ENCODE measurements at regions not wholly inside any gene's neighbourhood (a gene's known extent, or its start where the extent isn't known, plus 50 kb on each side); places are given as distances from the start of the nearest gene placed in this dataset.

GRCh38 chr2:104163611-104164130 is 690.2 kb upstream of the POU3F3 start:
- no peaks in the 10 kb centered on the region for H3K4me1 ChIP-seq (ENCODE audit: insufficient read depth, low read length)
- no peaks in the 10 kb centered on the region for H3K27me3 ChIP-seq (ENCODE audit: insufficient read depth, low read length)
- no peaks in the 10 kb centered on the region for H3K9me3 ChIP-seq (ENCODE audit: low read length)
- no peak overlapping the region for H2AFZ ChIP-seq (ENCODE audit: low read depth, low read length)
- H3K4me3 ChIP-seq (ENCODE audit: low read length), result no peak overlapping the region
- no peaks in the 10 kb centered on the region for H3K36me3 ChIP-seq (ENCODE audit: insufficient read depth, low read length)

DNA sequence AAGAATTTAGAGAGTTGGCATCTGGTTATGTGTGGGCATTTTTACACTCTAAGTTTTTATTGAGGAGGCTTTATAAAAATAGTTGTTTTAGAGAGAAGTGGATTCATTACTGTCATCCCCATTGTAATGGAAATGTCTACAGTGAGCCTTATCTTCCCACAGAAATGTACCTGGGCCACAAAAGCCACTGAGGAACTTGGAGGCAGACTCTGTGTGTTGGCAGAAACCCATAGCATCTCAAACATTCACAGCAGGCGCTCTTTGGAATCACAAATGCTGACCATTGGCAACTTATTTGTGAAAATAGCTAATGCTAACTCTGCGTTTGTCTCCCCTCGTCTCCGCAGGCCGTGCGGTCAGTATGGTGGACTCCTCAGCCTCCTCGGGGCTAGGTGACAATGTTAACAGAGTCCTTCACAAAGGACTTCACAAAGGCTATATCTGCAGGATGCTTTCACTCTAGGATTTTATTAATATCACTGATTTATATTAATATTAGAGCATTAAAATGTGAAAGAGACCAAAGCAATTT is 689.1 kb upstream of the POU3F3 start:
- Histone ChIP-seq H3K27me3 (ENCODE audit: insufficient read depth, low read length) (no peaks in the 10 kb centered on the region), H3K36me3 (ENCODE audit: insufficient read depth, low read length) (no peaks in the 10 kb centered on the region), H3K4me1 (ENCODE audit: insufficient read depth, low read length) (no peaks in the 10 kb centered on the region), H2AFZ (ENCODE audit: low read depth, low read length) (no peak overlapping the region), H3K4me3 (ENCODE audit: low read length) (no peak overlapping the region), H3K9me3 (ENCODE audit: low read length) (no peaks in the 10 kb centered on the region)

DNA sequence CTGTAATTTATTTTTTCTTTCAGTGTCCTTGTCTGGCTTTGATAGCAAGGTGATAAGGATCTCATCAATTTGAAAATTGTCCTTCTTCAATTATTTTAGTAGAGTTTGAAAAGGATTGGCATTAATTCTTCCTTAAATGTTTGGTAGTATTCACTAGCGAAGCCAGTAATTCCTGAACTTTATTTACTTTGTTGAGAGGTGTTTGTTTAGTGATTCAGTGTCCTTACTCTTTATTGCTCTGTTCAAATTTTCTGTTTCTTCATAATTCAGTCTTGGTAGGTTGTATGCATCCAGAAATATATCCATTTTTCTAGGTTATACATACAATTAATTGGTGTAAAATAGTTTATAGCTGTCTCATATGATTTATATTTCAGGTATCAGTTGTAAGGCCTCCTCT is 676.7 kb upstream of the POU3F3 start:
- peaks cover 7% of the 10 kb centered on the region for H3K9me3 ChIP-seq (ENCODE audit: low read length)
- H3K36me3 ChIP-seq (ENCODE audit: insufficient read depth, low read length), result no peaks in the 10 kb centered on the region
- H3K27me3 ChIP-seq (ENCODE audit: insufficient read depth, low read length), result no peaks in the 10 kb centered on the region
- no peak overlapping the region for H3K4me3 ChIP-seq (ENCODE audit: low read length)
- no peaks in the 10 kb centered on the region for H3K4me1 ChIP-seq (ENCODE audit: insufficient read depth, low read length)
- H2AFZ ChIP-seq (ENCODE audit: low read depth, low read length), result no peak overlapping the region

- peaks cover 7% of the 10 kb centered on the region for H3K9me3 ChIP-seq (ENCODE audit: low read length)
- H3K4me1 ChIP-seq (ENCODE audit: insufficient read depth, low read length), result no peaks in the 10 kb centered on the region
- no peak overlapping the region for H2AFZ ChIP-seq (ENCODE audit: low read depth, low read length)
- no peaks in the 10 kb centered on the region for H3K36me3 ChIP-seq (ENCODE audit: insufficient read depth, low read length)
- no peak overlapping the region for H3K4me3 ChIP-seq (ENCODE audit: low read length)
- no peaks in the 10 kb centered on the region for H3K27me3 ChIP-seq (ENCODE audit: insufficient read depth, low read length)
Measured at GRCh38 chr2:104179644-104180043, 674.3 kb upstream of the POU3F3 start.

- no peaks in the 10 kb centered on the region for H3K36me3 ChIP-seq (ENCODE audit: insufficient read depth, low read length)
- H3K9me3 ChIP-seq (ENCODE audit: low read length), result no peaks in the 10 kb centered on the region
Measured at GRCh38 chr2:104200533-104201168, 653.3 kb upstream of the POU3F3 start.

DNA sequence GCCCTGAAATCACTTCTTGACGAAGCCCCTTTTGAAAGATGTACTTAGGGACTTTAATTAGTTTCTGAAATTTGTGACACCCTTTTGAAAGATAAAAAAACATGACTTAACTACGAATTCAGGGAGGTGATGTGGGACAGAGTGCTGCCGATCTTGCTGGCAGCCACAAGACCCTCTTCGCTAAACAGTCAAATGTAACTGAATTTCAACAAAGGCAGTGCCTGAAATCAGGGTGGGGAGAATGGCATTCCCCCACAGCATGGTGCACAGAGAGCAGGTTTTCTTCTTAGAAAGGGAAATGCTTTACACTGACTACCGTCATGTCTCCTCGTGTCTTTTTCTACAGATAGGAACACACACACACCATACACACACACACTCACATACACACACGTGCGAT is 640.2 kb upstream of the POU3F3 start:
- no peak overlapping the region for H3K4me3 ChIP-seq (ENCODE audit: low read length)
- H3K36me3 ChIP-seq (ENCODE audit: insufficient read depth, low read length), result no peaks in the 10 kb centered on the region

More at GRCh38 chr2:104200533-104201168, 653.3 kb upstream of the POU3F3 start:
- Histone ChIP-seq H3K4me1 (ENCODE audit: insufficient read depth, low read length) (peaks cover 9% of the 10 kb centered on the region), H3K27me3 (ENCODE audit: insufficient read depth, low read length) (no peaks in the 10 kb centered on the region), H3K4me3 (ENCODE audit: low read length) (no peak overlapping the region), H2AFZ (ENCODE audit: low read depth, low read length) (no peak overlapping the region)

DNA sequence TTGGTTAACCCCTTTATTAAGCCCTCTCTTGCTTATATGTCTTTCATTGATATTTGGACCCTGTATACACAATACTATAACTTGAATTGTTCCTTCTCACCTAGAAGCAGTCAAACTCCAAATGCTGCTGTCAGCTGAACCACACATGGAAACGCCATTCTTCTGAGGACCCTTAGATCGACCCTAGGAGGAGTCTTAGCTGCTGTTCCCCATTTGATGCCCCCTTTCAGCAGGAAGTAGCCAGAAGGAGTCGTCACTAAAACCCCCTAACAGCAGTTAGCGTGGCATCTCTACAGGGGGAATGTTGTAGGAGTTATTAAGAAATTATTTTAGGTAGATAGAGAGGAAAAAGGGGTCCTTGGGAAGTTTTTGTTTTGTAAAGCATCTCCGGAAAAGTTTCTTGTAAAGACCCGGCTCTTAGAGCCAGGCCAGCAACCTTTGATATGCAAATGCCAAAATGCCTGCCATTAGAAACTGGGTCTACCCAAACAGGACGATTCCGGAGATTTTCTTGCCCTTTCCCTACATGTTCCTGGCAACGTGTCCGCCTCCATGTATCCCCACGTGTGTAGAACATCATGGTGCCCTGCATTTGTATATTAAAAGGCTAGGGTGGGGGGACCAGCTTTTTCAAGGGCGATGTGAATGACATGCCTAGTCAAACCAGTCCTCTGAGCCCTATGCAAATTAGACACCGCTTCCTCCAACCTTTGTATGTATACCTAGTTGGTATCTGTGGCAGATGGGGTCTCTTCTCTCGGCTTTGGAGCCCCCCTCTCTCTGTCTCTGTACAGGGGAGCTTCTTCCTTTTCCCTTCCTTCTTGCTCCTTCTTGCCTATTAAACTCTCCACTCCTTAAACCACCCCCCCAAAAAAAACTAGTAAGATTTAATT is 638.4 kb upstream of the POU3F3 start:
- no peaks in the 10 kb centered on the region for H3K9me3 ChIP-seq (ENCODE audit: low read length)
- H2AFZ ChIP-seq (ENCODE audit: low read depth, low read length), result peak overlapping the region; percentile 53
- peaks cover 22% of the 10 kb centered on the region for H3K4me1 ChIP-seq (ENCODE audit: insufficient read depth, low read length)
- H3K4me3 ChIP-seq (ENCODE audit: low read length), result peak overlapping the region; percentile 21
- no peaks in the 10 kb centered on the region for H3K27me3 ChIP-seq (ENCODE audit: insufficient read depth, low read length)
- no peaks in the 10 kb centered on the region for H3K36me3 ChIP-seq (ENCODE audit: insufficient read depth, low read length)

More for the DNA sequence above, 640.2 kb upstream of the POU3F3 start:
- Histone ChIP-seq H3K9me3 (ENCODE audit: low read length) (no peaks in the 10 kb centered on the region), H3K4me1 (ENCODE audit: insufficient read depth, low read length) (peaks cover 22% of the 10 kb centered on the region), H2AFZ (ENCODE audit: low read depth, low read length) (no peak overlapping the region), H3K27me3 (ENCODE audit: insufficient read depth, low read length) (no peaks in the 10 kb centered on the region)

- Histone ChIP-seq H3K36me3 (ENCODE audit: insufficient read depth, low read length) (no peaks in the 10 kb centered on the region), H3K27me3 (ENCODE audit: insufficient read depth, low read length) (no peaks in the 10 kb centered on the region), H3K9me3 (ENCODE audit: low read length) (no peaks in the 10 kb centered on the region), H3K4me3 (ENCODE audit: low read length) (no peak overlapping the region), H3K4me1 (ENCODE audit: insufficient read depth, low read length) (no peaks in the 10 kb centered on the region), H2AFZ (ENCODE audit: low read depth, low read length) (no peak overlapping the region)
Measured at GRCh38 chr2:104233591-104233990, 620.3 kb upstream of the POU3F3 start.

DNA sequence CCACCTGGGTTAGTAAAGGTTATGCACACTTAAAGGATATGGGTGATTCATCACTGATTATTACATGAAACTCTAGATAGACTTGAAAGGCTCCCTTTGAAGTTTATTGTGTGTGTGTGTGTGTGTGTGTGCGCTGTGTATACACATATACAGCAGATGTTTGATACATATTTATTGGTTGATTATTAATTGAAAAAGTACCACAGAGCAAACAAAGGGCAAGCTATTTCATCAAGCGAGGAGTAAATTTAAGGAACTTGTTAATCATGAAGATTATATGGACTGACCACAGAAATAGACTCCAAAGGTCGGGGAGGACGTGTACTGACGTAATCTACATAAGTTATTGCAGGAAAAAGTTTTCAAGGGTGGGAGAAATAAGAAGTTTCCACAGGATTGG is 617.4 kb upstream of the POU3F3 start:
- Histone ChIP-seq H3K36me3 (ENCODE audit: insufficient read depth, low read length) (no peaks in the 10 kb centered on the region), H3K9me3 (ENCODE audit: low read length) (peaks cover 4% of the 10 kb centered on the region), H3K4me1 (ENCODE audit: insufficient read depth, low read length) (no peaks in the 10 kb centered on the region), H2AFZ (ENCODE audit: low read depth, low read length) (no peak overlapping the region), H3K27me3 (ENCODE audit: insufficient read depth, low read length) (no peaks in the 10 kb centered on the region), H3K4me3 (ENCODE audit: low read length) (no peak overlapping the region)

- Histone ChIP-seq H3K4me3 (ENCODE audit: low read length) (no peak overlapping the region), H3K27me3 (ENCODE audit: insufficient read depth, low read length) (no peaks in the 10 kb centered on the region), H3K9me3 (ENCODE audit: low read length) (peaks cover 4% of the 10 kb centered on the region), H3K36me3 (ENCODE audit: insufficient read depth, low read length) (no peaks in the 10 kb centered on the region), H3K4me1 (ENCODE audit: insufficient read depth, low read length) (no peaks in the 10 kb centered on the region), H2AFZ (ENCODE audit: low read depth, low read length) (no peak overlapping the region)
Measured at GRCh38 chr2:104240984-104241383, 612.9 kb upstream of the POU3F3 start.

- Histone ChIP-seq H3K36me3 (ENCODE audit: insufficient read depth, low read length) (no peaks in the 10 kb centered on the region), H3K4me3 (ENCODE audit: low read length) (no peak overlapping the region), H3K4me1 (ENCODE audit: insufficient read depth, low read length) (no peaks in the 10 kb centered on the region), H3K27me3 (ENCODE audit: insufficient read depth, low read length) (no peaks in the 10 kb centered on the region), H3K9me3 (ENCODE audit: low read length) (peaks cover 2% of the 10 kb centered on the region), H2AFZ (ENCODE audit: low read depth, low read length) (no peak overlapping the region)
Measured at GRCh38 chr2:104249629-104250028, 604.3 kb upstream of the POU3F3 start.

GRCh38 chr2:104250635-104251034 is 603.3 kb upstream of the POU3F3 start:
- Histone ChIP-seq H2AFZ (ENCODE audit: low read depth, low read length) (no peak overlapping the region), H3K36me3 (ENCODE audit: insufficient read depth, low read length) (no peaks in the 10 kb centered on the region), H3K27me3 (ENCODE audit: insufficient read depth, low read length) (no peaks in the 10 kb centered on the region), H3K4me1 (ENCODE audit: insufficient read depth, low read length) (no peaks in the 10 kb centered on the region), H3K9me3 (ENCODE audit: low read length) (peaks cover 2% of the 10 kb centered on the region), H3K4me3 (ENCODE audit: low read length) (no peak overlapping the region)

GRCh38 chr2:104254017-104254416 is 599.9 kb upstream of the POU3F3 start:
- H3K4me3 ChIP-seq (ENCODE audit: low read length), result no peak overlapping the region

More at GRCh38 chr2:104254017-104254416, 599.9 kb upstream of the POU3F3 start:
- Histone ChIP-seq H3K27me3 (ENCODE audit: insufficient read depth, low read length) (no peaks in the 10 kb centered on the region), H2AFZ (ENCODE audit: low read depth, low read length) (no peak overlapping the region), H3K4me1 (ENCODE audit: insufficient read depth, low read length) (no peaks in the 10 kb centered on the region), H3K9me3 (ENCODE audit: low read length) (peaks cover 2% of the 10 kb centered on the region), H3K36me3 (ENCODE audit: insufficient read depth, low read length) (no peaks in the 10 kb centered on the region)

All from neuron (in vitro differentiated cells).